HUES6 (cell line): ENCODE measurements at regions not wholly inside any gene's neighbourhood (a gene's known extent, or its start where the extent isn't known, plus 50 kb on each side); places are given as distances from the start of the nearest gene placed in this dataset.

ENCODE experiments used
- H3K27ac ChIP-seq: 2 replicates; pipeline ENCODE4 v1.7.0; 2013; ENCODE audit warnings: low read depth, mild to moderate bottlenecking, low read length, inconsistent platforms
- H3K27me3 ChIP-seq: 2 replicates; pipeline ENCODE4 v1.6.1; 2013; ENCODE audit warnings: low read length; ENCODE audit not compliant: control insufficient read depth, insufficient read depth
- H3K36me3 ChIP-seq: 2 replicates; pipeline ENCODE4 v1.6.1; 2013; ENCODE audit warnings: low read length; ENCODE audit not compliant: control insufficient read depth, insufficient read depth
- H3K4me1 ChIP-seq: 2 replicates; pipeline ENCODE4 v1.6.1; 2013; ENCODE audit warnings: low read length; ENCODE audit not compliant: control insufficient read depth, insufficient read depth
- H3K4me3 ChIP-seq: 2 replicates; pipeline ENCODE4 v1.5.1; 2013; ENCODE audit warnings: low read depth, low read length
- H3K9ac ChIP-seq: one replicate; pipeline ENCODE4 v1.6.1; 2013; ENCODE audit warnings: mild to moderate bottlenecking, low read length
- H3K9me3 ChIP-seq: 2 replicates; pipeline ENCODE4 v1.6.1; 2013; ENCODE audit warnings: low read depth, low read length; ENCODE audit not compliant: control insufficient read depth, insufficient read depth

DNA sequence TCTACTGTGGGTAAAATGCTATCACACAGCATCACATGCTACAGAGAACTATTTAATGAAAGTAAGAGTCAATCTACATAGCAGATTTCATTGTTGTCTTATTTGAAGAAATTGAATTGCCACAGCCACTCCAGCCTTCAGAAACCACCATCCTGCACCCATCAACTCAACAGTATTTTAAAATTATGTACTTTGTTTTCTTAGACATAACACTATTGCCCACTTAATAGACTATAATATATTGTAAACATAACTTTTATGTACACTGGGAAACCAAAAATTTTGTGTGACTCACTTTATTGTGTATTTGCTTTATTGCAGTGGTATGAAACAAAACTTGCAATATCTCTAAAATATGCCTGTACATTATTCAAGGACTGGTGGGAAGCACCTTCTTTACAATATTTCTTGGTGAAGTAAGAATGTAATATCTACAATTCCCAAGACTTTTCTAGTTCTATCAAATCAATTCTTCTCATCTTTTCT is 133.0 kb downstream of the DUSP10 start:
- Histone ChIP-seq H3K27me3 (no peaks in the 10 kb centered on the region), H3K27ac (no peak overlapping the region), H3K4me1 (peaks cover 13% of the 10 kb centered on the region; the same call in 1 of the 2 replicates), H3K9ac (no peak overlapping the region), H3K36me3 (no peaks in the 10 kb centered on the region), H3K4me3 (no peak overlapping the region), H3K9me3 (no peaks in the 10 kb centered on the region)

DNA sequence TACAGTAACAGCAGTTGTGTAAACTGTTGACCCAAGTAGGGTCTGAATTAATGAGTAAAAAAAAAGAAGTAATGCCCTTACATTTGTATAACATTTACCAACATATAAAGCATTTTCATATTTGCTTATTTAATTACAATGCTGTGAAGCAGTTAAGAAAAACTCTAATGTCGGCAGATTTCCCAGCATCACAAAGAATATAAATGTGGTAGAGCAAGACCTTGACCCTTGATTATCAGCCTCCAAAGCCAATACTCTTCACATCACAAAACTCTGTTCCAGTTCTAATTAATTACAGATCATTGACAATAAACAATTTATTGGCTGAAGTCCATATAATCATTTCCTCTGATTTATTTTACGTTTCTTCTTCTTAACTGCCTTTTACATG is 130.2 kb downstream of the DUSP10 start:
- H3K27me3 ChIP-seq: no peaks in the 10 kb centered on the region
- H3K4me3 ChIP-seq: no peak overlapping the region; the same call in 1 of the 2 replicates
- no peaks in the 10 kb centered on the region for H3K36me3 ChIP-seq
- peak overlapping the region; percentile 61; the same call in 1 of the 2 replicates for H3K27ac ChIP-seq
- no peaks in the 10 kb centered on the region for H3K9me3 ChIP-seq
- peak overlapping the region; percentile 43 for H3K9ac ChIP-seq
- H3K4me1 ChIP-seq: peaks cover 13% of the 10 kb centered on the region; the same call in 1 of the 2 replicates

DNA sequence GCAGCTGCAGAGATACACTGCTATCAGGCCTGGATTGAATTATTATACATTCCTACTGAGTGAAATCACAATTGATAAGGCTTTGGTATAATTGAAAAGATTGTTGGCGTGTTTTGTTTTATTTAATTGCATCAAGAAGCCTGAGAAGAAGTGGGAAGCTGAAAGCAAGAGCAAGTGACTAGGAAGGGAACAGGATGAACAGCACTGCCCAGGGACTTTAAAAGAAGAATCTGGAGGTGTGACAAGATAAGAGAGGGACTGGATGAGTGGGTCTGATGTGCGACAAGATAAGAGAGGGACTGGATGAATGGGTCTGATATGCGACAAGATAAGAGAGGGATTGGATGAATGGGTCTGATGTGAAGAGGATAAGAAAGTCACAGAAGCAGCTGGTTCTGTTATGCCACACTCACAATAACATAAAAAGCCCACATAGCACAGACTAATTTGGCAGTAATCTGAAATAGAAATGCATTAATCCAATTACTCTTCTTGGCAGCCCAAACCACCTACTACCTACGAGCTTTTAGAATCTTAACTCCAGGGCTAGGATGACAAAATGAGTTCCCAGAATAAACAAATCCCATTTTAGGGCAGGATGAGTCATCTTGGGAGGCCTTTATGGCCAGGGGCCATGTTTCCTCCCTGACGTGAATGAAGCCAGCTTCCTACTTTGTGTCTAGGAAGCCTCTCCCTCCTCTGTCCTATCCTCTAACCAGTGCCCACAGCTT is 129.7 kb downstream of the DUSP10 start:
- H3K9me3 ChIP-seq: no peaks in the 10 kb centered on the region

DNA sequence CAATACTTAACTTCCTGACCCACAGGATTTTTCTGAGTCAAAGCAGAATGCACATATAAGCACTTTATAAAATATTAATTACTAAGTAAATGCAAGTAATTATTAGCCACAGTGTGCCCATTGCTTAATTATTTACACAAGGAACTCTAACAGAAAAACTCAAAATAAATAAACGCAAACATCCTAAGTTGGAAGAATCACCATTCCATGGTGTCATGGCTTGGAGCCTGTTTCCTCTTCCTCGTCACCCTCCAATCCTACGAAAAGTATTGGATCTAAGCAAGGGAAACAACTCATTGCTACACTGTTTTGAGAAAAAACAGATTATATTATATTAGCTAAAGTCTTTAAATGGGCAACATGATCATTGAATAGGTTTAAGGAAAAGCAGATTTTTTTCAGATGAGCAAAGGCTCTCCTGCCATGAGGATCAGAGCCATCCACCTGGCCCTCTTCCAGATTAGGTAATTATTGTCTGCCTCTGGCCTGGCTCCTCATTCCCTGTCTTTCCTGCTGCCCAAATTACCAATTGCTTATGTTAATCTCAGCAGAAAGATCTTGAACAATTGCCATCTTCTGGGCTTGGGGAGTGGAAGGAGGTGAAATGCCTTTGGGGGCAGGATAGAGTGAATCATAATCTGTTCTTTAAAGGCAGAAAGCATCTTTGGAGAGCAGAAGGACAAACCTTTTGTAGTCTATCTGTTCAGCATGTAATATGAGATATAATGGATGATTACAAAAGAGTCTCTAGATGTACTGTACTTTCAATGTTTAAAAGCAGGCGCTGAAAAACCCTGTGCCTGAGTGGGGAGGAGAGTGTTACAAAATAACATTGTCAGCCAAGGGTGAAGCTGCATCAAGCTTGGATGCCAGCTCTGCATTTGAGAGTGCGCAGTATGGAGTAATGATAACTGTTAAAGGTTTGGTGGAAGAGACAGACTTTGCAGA is 121.2 kb downstream of the DUSP10 start:
- no peak overlapping the region for H3K27ac ChIP-seq
- H3K9ac ChIP-seq: no peak overlapping the region
- H3K4me3 ChIP-seq: no peak overlapping the region
- H3K27me3 ChIP-seq: no peaks in the 10 kb centered on the region
- no peaks in the 10 kb centered on the region for H3K4me1 ChIP-seq
- H3K9me3 ChIP-seq: peaks cover 2% of the 10 kb centered on the region; the same call in 1 of the 2 replicates
- no peaks in the 10 kb centered on the region for H3K36me3 ChIP-seq

More for the DNA sequence above, 129.7 kb downstream of the DUSP10 start:
- Histone ChIP-seq H3K27me3 (no peaks in the 10 kb centered on the region), H3K4me3 (peak overlapping the region; percentile 7; the same call in 1 of the 2 replicates), H3K27ac (peak overlapping the region; percentile 61; the same call in 1 of the 2 replicates), H3K9ac (peak overlapping the region; percentile 43), H3K36me3 (no peaks in the 10 kb centered on the region), H3K4me1 (peaks cover 13% of the 10 kb centered on the region; the same call in 1 of the 2 replicates)

DNA sequence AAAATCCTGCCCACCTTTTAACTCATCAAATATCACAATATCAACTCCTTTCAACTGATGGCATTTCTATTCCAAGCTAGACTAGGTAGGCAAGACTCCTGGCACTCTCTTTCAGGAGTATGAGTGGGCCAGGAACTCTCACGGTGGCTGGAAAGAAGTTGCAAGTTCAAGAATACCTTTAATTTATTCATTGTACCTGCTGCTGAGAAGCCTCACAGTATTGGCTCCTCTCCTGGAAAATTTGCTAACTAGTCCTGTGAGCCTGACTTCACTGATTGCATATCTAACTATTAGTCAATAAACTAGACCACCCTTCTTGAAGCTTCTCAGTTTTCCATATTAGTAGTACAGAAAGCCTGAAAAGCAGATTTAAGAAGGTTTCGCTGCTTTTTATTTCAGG is 120.2 kb downstream of the DUSP10 start:
- H3K27ac ChIP-seq: no peak overlapping the region
- H3K36me3 ChIP-seq: no peaks in the 10 kb centered on the region
- H3K4me3 ChIP-seq: no peak overlapping the region
- peaks cover 2% of the 10 kb centered on the region; the same call in 1 of the 2 replicates for H3K9me3 ChIP-seq
- H3K27me3 ChIP-seq: no peaks in the 10 kb centered on the region
- H3K9ac ChIP-seq: no peak overlapping the region
- no peaks in the 10 kb centered on the region for H3K4me1 ChIP-seq

DNA sequence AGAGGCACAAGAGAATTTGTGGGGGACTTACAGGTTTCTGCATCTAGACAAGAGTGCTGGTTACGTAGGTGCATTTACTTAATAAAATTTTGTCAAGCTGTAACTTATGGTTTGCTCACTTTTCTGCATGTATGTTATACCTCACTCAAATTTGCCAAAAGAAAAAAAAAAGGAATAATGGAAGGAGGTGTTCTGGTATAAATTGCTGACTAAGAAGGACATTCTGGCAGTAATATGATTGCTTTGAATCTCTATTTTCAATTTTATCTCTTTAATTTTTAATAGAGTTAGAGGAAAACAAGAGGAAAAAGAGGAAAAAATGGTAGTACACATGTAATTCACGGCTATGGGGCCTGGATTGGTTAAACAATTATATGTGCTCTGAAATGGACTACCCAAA is 119.5 kb downstream of the DUSP10 start:
- Histone ChIP-seq H3K9me3 (peaks cover 2% of the 10 kb centered on the region; the same call in 1 of the 2 replicates), H3K27ac (no peak overlapping the region), H3K4me3 (no peak overlapping the region), H3K36me3 (no peaks in the 10 kb centered on the region), H3K27me3 (no peaks in the 10 kb centered on the region), H3K9ac (no peak overlapping the region), H3K4me1 (no peaks in the 10 kb centered on the region)

DNA sequence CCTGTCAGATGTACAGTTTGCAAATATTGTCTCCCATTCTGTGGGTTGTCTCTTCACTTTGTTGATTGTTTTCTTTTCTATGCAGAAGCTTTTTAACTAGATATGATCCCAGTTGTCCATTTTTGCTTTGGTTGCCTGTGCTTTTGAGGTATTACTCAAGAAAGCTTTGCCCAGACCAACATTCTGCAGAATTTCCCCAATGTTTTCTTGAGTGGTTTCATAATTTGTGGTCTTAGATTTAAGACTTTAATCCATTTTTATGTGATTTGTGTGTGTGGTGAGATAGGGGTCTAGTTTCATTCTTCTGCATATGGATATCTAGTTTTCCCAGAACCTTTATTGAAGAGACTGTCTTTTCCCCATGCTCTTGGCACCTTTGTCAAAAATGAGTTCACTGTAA is 116.9 kb downstream of the DUSP10 start:
- Histone ChIP-seq H3K27ac (no peak overlapping the region), H3K9ac (no peak overlapping the region), H3K27me3 (no peaks in the 10 kb centered on the region), H3K9me3 (no peaks in the 10 kb centered on the region), H3K36me3 (no peaks in the 10 kb centered on the region), H3K4me3 (no peak overlapping the region), H3K4me1 (no peaks in the 10 kb centered on the region)

DNA sequence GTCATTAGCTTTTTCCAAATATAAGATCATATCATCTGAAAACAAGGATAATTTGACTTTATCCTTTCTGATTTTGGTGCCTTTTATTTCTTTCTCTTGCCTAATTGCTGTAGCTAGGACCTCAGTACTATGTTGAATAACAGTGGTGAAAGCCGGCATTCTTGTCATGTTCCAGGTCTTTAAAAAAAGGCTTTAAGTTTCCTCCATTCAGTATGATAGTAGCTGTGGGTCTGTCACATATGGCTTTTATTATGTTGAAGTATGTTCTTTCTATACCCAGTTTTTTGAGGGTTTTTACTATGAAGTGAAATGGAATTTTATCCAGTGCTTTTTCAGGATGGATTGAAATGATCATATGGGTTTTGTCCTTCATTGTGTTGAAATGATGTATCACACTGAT is 115.8 kb downstream of the DUSP10 start:
- no peak overlapping the region for H3K4me3 ChIP-seq
- H3K36me3 ChIP-seq: no peaks in the 10 kb centered on the region
- no peaks in the 10 kb centered on the region for H3K27me3 ChIP-seq
- H3K9ac ChIP-seq: no peak overlapping the region
- peaks cover under 1% of the 10 kb centered on the region; the same call in 1 of the 2 replicates for H3K4me1 ChIP-seq
- H3K27ac ChIP-seq: no peak overlapping the region
- no peaks in the 10 kb centered on the region for H3K9me3 ChIP-seq

DNA sequence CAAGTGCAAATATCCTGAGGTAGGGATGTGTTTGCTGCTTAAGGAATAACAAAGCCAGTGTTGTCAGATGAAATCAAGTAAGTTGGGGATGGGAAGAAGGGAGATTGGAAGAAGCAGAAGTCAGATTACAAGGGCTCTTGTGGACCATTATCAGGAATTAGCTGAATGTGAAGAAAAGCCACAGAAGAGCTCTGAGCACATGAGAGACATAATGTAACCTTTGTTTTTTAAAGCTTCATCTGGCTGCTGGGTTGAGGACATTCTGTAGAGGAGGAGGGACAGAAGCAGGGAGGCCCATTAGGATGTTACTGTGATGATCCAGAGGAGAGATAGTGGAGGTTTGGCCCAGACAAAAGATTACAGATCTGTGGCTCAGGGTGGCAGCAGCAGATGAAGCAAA is 111.7 kb downstream of the DUSP10 start:
- H3K27ac ChIP-seq: no peak overlapping the region
- H3K4me3 ChIP-seq: no peak overlapping the region

DNA sequence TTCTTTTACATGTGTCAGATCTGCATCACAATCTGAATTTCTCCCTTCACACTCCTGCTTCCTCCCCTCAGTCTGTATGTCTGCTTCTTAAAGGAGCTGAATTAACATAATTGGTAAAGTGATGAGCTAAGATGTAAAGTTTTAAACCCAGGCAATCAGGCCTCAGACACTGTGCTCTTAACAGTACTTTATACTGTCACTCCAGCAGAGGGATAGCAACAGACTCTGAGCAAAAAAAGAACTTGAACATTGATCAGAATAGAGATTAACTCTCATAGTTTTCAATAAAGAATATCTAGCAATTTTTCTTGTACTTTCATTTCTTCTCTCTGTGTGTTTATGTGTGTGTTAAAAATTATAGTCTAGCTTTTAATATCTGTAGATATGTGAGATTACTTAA is 110.3 kb downstream of the DUSP10 start:
- Histone ChIP-seq H3K36me3 (no peaks in the 10 kb centered on the region), H3K27ac (no peak overlapping the region), H3K9ac (no peak overlapping the region), H3K4me1 (peaks cover 7% of the 10 kb centered on the region; the same call in 1 of the 2 replicates), H3K4me3 (no peak overlapping the region), H3K27me3 (no peaks in the 10 kb centered on the region), H3K9me3 (no peaks in the 10 kb centered on the region)

More for the DNA sequence above, 111.7 kb downstream of the DUSP10 start:
- Histone ChIP-seq H3K27me3 (no peaks in the 10 kb centered on the region), H3K4me1 (peaks cover 7% of the 10 kb centered on the region; the same call in 1 of the 2 replicates), H3K9ac (no peak overlapping the region), H3K36me3 (no peaks in the 10 kb centered on the region), H3K9me3 (no peaks in the 10 kb centered on the region)
